ENCODE measurements at regions not wholly inside any gene's neighbourhood (a gene's known extent, or its start where the extent isn't known, plus 50 kb on each side); places are given as distances from the start of the nearest gene placed in this dataset.
"Not testable (repeated sequence)": the region's sequence is repeated elsewhere in the genome, so short reads cannot be mapped to it uniquely, and the experiment has no call there.

GRCh38 chrX:729583-730409, 99.2 kb downstream of the SHOX start:
- no peak for ATAC-seq
- Histone ChIP-seq H3K9me2 (ENCODE audit: insufficient read depth) (no peaks in the 10 kb centered on the region), H3K79me2 (replicated peaks; ENCODE audit: insufficient read depth) (no peaks in the 10 kb centered on the region), H2AFZ (no peak overlapping the region), H3K4me1 (ENCODE audit: insufficient read depth) (no peaks in the 10 kb centered on the region; the same call in 1 of the 2 replicates), H3K36me3 (ENCODE audit: insufficient read depth) (no peaks in the 10 kb centered on the region), H3K27me3 (ENCODE audit: insufficient read depth) (no peaks in the 10 kb centered on the region), H3K4me2 (no peak overlapping the region), H3F3A (replicated peaks; ENCODE audit: low read depth) (no peaks in the 10 kb centered on the region), H3K4me3 (no peak overlapping the region), H4K20me1 (replicated peaks; ENCODE audit: insufficient read depth) (no peaks in the 10 kb centered on the region), H3K27ac (ENCODE audit: low read depth) (no peak overlapping the region)
- no peak for DNase-seq (ENCODE audit: low spot score)
- Mint-ChIP-seq H3K9me3 (peaks cover 73% of the 10 kb centered on the region), H3K4me3 (no peak overlapping the region), H3K27me3 (ENCODE audit: insufficient read depth, low read depth, poor library complexity) (peaks cover 3% of the 10 kb centered on the region), H3K27ac (no peak overlapping the region), H3K4me1 (peaks cover 2% of the 10 kb centered on the region; the same call in 1 of the 3 replicates), H3K36me3 (ENCODE audit: low read depth) (peaks cover 26% of the 10 kb centered on the region)
- TF ChIP-seq ETS1 (IDR thresholded peaks at IDR 0.05) (no peak), ZNF331 (CRISPR knock-in tag; IDR thresholded peaks at IDR 0.05; ENCODE audit: low read depth) (no peak), STAT1 (IDR thresholded peaks at IDR 0.05; ENCODE audit: unreplicated experiment) (no peak), CTCF (conservative IDR thresholded peaks at IDR 0.05; ENCODE audit: low read depth in 2 of 2) (no peak), EZH2 (IDR thresholded peaks at IDR 0.05; ENCODE audit: low read depth, unreplicated experiment) (no peak), EZH2phosphoT487 (IDR thresholded peaks at IDR 0.05; ENCODE audit: unreplicated experiment) (no peak)
- TF ChIP-seq, protein P1, sequence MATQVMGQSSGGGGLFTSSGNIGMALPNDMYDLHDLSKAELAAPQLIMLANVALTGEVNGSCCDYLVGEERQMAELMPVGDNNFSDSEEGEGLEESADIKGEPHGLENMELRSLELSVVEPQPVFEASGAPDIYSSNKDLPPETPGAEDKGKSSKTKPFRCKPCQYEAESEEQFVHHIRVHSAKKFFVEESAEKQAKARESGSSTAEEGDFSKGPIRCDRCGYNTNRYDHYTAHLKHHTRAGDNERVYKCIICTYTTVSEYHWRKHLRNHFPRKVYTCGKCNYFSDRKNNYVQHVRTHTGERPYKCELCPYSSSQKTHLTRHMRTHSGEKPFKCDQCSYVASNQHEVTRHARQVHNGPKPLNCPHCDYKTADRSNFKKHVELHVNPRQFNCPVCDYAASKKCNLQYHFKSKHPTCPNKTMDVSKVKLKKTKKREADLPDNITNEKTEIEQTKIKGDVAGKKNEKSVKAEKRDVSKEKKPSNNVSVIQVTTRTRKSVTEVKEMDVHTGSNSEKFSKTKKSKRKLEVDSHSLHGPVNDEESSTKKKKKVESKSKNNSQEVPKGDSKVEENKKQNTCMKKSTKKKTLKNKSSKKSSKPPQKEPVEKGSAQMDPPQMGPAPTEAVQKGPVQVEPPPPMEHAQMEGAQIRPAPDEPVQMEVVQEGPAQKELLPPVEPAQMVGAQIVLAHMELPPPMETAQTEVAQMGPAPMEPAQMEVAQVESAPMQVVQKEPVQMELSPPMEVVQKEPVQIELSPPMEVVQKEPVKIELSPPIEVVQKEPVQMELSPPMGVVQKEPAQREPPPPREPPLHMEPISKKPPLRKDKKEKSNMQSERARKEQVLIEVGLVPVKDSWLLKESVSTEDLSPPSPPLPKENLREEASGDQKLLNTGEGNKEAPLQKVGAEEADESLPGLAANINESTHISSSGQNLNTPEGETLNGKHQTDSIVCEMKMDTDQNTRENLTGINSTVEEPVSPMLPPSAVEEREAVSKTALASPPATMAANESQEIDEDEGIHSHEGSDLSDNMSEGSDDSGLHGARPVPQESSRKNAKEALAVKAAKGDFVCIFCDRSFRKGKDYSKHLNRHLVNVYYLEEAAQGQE (IDR thresholded peaks at IDR 0.05; ENCODE audit: unreplicated experiment) = no peak
- TF ChIP-seq, protein P2, sequence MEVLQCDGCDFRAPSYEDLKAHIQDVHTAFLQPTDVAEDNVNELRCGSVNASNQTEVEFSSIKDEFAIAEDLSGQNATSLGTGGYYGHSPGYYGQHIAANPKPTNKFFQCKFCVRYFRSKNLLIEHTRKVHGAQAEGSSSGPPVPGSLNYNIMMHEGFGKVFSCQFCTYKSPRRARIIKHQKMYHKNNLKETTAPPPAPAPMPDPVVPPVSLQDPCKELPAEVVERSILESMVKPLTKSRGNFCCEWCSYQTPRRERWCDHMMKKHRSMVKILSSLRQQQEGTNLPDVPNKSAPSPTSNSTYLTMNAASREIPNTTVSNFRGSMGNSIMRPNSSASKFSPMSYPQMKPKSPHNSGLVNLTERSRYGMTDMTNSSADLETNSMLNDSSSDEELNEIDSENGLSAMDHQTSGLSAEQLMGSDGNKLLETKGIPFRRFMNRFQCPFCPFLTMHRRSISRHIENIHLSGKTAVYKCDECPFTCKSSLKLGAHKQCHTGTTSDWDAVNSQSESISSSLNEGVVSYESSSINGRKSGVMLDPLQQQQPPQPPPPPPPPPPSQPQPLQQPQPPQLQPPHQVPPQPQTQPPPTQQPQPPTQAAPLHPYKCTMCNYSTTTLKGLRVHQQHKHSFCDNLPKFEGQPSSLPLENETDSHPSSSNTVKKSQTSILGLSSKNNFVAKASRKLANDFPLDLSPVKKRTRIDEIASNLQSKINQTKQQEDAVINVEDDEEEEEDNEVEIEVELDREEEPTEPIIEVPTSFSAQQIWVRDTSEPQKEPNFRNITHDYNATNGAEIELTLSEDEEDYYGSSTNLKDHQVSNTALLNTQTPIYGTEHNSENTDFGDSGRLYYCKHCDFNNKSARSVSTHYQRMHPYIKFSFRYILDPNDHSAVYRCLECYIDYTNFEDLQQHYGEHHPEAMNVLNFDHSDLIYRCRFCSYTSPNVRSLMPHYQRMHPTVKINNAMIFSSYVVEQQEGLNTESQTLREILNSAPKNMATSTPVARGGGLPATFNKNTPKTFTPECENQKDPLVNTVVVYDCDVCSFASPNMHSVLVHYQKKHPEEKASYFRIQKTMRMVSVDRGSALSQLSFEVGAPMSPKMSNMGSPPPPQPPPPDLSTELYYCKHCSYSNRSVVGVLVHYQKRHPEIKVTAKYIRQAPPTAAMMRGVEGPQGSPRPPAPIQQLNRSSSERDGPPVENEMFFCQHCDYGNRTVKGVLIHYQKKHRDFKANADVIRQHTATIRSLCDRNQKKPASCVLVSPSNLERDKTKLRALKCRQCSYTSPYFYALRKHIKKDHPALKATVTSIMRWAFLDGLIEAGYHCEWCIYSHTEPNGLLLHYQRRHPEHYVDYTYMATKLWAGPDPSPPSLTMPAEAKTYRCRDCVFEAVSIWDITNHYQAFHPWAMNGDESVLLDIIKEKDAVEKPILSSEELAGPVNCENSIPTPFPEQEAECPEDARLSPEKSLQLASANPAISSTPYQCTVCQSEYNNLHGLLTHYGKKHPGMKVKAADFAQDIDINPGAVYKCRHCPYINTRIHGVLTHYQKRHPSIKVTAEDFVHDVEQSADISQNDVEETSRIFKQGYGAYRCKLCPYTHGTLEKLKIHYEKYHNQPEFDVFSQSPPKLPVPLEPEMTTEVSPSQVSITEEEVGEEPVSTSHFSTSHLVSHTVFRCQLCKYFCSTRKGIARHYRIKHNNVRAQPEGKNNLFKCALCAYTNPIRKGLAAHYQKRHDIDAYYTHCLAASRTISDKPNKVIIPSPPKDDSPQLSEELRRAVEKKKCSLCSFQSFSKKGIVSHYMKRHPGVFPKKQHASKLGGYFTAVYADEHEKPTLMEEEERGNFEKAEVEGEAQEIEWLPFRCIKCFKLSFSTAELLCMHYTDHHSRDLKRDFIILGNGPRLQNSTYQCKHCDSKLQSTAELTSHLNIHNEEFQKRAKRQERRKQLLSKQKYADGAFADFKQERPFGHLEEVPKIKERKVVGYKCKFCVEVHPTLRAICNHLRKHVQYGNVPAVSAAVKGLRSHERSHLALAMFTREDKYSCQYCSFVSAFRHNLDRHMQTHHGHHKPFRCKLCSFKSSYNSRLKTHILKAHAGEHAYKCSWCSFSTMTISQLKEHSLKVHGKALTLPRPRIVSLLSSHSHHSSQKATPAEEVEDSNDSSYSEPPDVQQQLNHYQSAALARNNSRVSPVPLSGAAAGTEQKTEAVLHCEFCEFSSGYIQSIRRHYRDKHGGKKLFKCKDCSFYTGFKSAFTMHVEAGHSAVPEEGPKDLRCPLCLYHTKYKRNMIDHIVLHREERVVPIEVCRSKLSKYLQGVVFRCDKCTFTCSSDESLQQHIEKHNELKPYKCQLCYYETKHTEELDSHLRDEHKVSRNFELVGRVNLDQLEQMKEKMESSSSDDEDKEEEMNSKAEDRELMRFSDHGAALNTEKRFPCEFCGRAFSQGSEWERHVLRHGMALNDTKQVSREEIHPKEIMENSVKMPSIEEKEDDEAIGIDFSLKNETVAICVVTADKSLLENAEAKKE (CRISPR knock-in tag; IDR thresholded peaks at IDR 0.05) = no peak

DNA sequence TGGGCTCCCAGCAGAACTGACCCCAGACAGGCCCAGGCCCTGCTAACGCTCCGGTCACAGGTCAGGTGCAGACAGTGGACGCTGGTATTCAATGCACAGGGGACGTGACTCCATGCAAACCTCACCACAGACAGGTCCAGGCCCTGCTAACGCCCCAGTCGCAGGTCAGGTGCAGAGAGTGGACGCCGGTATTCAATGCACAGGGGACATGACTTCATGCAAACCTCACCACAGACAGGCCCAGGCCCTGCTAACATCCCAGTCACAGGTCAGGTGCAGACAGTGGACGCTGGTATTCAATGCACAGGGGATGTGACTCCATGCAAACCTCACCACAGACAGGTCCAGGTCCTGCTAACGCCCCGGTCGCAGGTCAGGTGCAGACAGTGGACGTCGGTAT, 98.5 kb downstream of the SHOX start:
- ATAC-seq; H3K36me3 ChIP-seq (ENCODE audit: insufficient read depth); DNase-seq (ENCODE audit: low spot score); H3K79me2 ChIP-seq (replicated peaks; ENCODE audit: insufficient read depth); H3K4me3 ChIP-seq; H2AFZ ChIP-seq; H3K4me1 ChIP-seq (ENCODE audit: insufficient read depth); H3F3A ChIP-seq (replicated peaks; ENCODE audit: low read depth); H3K27me3 Mint-ChIP-seq (ENCODE audit: insufficient read depth, low read depth, poor library complexity); H3K4me2 ChIP-seq; H3K4me3 Mint-ChIP-seq; H4K20me1 ChIP-seq (replicated peaks; ENCODE audit: insufficient read depth); H3K27ac Mint-ChIP-seq; H3K4me1 Mint-ChIP-seq; H3K27ac ChIP-seq (ENCODE audit: low read depth); H3K9me2 ChIP-seq (ENCODE audit: insufficient read depth); H3K27me3 ChIP-seq (ENCODE audit: insufficient read depth): not testable (repeated sequence)
- Mint-ChIP-seq H3K9me3 (peaks cover 73% of the 10 kb centered on the region), H3K36me3 (ENCODE audit: low read depth) (peaks cover 31% of the 10 kb centered on the region)

All from GM23338 (cell line).